HUES6 (cell line): ENCODE measurements at regions not wholly inside any gene's neighbourhood (a gene's known extent, or its start where the extent isn't known, plus 50 kb on each side); places are given as distances from the start of the nearest gene placed in this dataset.

Experiments
- H3K27ac ChIP-seq: 2 replicates; pipeline ENCODE4 v1.7.0; 2013; ENCODE audit warnings: low read depth, mild to moderate bottlenecking, low read length, inconsistent platforms
- H3K27me3 ChIP-seq: 2 replicates; pipeline ENCODE4 v1.6.1; 2013; ENCODE audit warnings: low read length; ENCODE audit not compliant: control insufficient read depth, insufficient read depth
- H3K36me3 ChIP-seq: 2 replicates; pipeline ENCODE4 v1.6.1; 2013; ENCODE audit warnings: low read length; ENCODE audit not compliant: control insufficient read depth, insufficient read depth
- H3K4me1 ChIP-seq: 2 replicates; pipeline ENCODE4 v1.6.1; 2013; ENCODE audit warnings: low read length; ENCODE audit not compliant: control insufficient read depth, insufficient read depth
- H3K4me3 ChIP-seq: 2 replicates; pipeline ENCODE4 v1.5.1; 2013; ENCODE audit warnings: low read depth, low read length
- H3K9ac ChIP-seq: one replicate; pipeline ENCODE4 v1.6.1; 2013; ENCODE audit warnings: mild to moderate bottlenecking, low read length
- H3K9me3 ChIP-seq: 2 replicates; pipeline ENCODE4 v1.6.1; 2013; ENCODE audit warnings: low read depth, low read length; ENCODE audit not compliant: control insufficient read depth, insufficient read depth

- no peaks in the 10 kb centered on the region for H3K27me3 ChIP-seq
- peaks cover 24% of the 10 kb centered on the region for H3K9me3 ChIP-seq
- no peak overlapping the region for H3K4me3 ChIP-seq
- no peak overlapping the region for H3K27ac ChIP-seq
- H3K36me3 ChIP-seq: no peaks in the 10 kb centered on the region
- H3K9ac ChIP-seq: no peak overlapping the region
- H3K4me1 ChIP-seq: no peaks in the 10 kb centered on the region; the same call in 1 of the 2 replicates
Observed at GRCh38 chrX:94041881-94042280, 367.9 kb downstream of the FAM133A start.

GRCh38 chrX:94045724-94046123, 371.7 kb downstream of the FAM133A start:
- Histone ChIP-seq H3K36me3 (no peaks in the 10 kb centered on the region), H3K27ac (no peak overlapping the region), H3K27me3 (no peaks in the 10 kb centered on the region), H3K9ac (no peak overlapping the region), H3K4me3 (no peak overlapping the region), H3K9me3 (peaks cover 17% of the 10 kb centered on the region), H3K4me1 (peaks cover 23% of the 10 kb centered on the region)

GRCh38 chrX:94051926-94052325, 377.9 kb downstream of the FAM133A start:
- Histone ChIP-seq H3K4me3 (no peak overlapping the region), H3K9me3 (peaks cover 6% of the 10 kb centered on the region; the same call in 1 of the 2 replicates), H3K9ac (peak overlapping the region; percentile 68), H3K36me3 (peaks cover 5% of the 10 kb centered on the region; the same call in 1 of the 2 replicates), H3K4me1 (peaks cover 42% of the 10 kb centered on the region), H3K27ac (peak overlapping the region; percentile 97), H3K27me3 (no peaks in the 10 kb centered on the region)

- Histone ChIP-seq H3K4me1 (peaks cover 55% of the 10 kb centered on the region), H3K27ac (peak overlapping the region; percentile 22; the same call in 1 of the 2 replicates)
Observed at GRCh38 chrX:94053575-94053974, 379.6 kb downstream of the FAM133A start.

GRCh38 chrX:94057385-94057784, 383.4 kb downstream of the FAM133A start:
- Histone ChIP-seq H3K9me3 (peaks cover 8% of the 10 kb centered on the region; the same call in 1 of the 2 replicates), H3K4me1 (peaks cover 24% of the 10 kb centered on the region), H3K36me3 (peaks cover 5% of the 10 kb centered on the region; the same call in 1 of the 2 replicates), H3K27me3 (no peaks in the 10 kb centered on the region), H3K9ac (no peak overlapping the region), H3K4me3 (no peak overlapping the region), H3K27ac (peak overlapping the region; percentile 61; the same call in 1 of the 2 replicates)

More at GRCh38 chrX:94053575-94053974, 379.6 kb downstream of the FAM133A start:
- no peak overlapping the region for H3K4me3 ChIP-seq
- no peaks in the 10 kb centered on the region for H3K27me3 ChIP-seq
- peaks cover 5% of the 10 kb centered on the region; the same call in 1 of the 2 replicates for H3K36me3 ChIP-seq
- peaks cover 6% of the 10 kb centered on the region; the same call in 1 of the 2 replicates for H3K9me3 ChIP-seq
- no peak overlapping the region for H3K9ac ChIP-seq

- Histone ChIP-seq H3K9me3 (peaks cover 9% of the 10 kb centered on the region; the same call in 1 of the 2 replicates), H3K4me1 (peaks cover 16% of the 10 kb centered on the region), H3K4me3 (no peak overlapping the region), H3K36me3 (peaks cover 5% of the 10 kb centered on the region; the same call in 1 of the 2 replicates), H3K27me3 (no peaks in the 10 kb centered on the region), H3K27ac (no peak overlapping the region), H3K9ac (no peak overlapping the region)
Observed at GRCh38 chrX:94058728-94059382, 384.8 kb downstream of the FAM133A start.

- Histone ChIP-seq H3K27me3 (no peaks in the 10 kb centered on the region), H3K36me3 (no peaks in the 10 kb centered on the region), H3K9me3 (peaks cover 3% of the 10 kb centered on the region; the same call in 1 of the 2 replicates), H3K4me1 (peaks cover 3% of the 10 kb centered on the region; the same call in 1 of the 2 replicates), H3K27ac (no peak overlapping the region), H3K4me3 (no peak overlapping the region), H3K9ac (no peak overlapping the region)
Observed at GRCh38 chrX:94065091-94065490, 391.1 kb downstream of the FAM133A start.

- H3K9me3 ChIP-seq: no peaks in the 10 kb centered on the region
- no peaks in the 10 kb centered on the region for H3K36me3 ChIP-seq
- no peaks in the 10 kb centered on the region for H3K27me3 ChIP-seq
- no peak overlapping the region for H3K9ac ChIP-seq
- H3K27ac ChIP-seq: no peak overlapping the region
- no peaks in the 10 kb centered on the region for H3K4me1 ChIP-seq
- H3K4me3 ChIP-seq: no peak overlapping the region
Observed at GRCh38 chrX:94089149-94089548, 415.1 kb downstream of the FAM133A start.

GRCh38 chrX:94097868-94098267, 423.9 kb downstream of the FAM133A start:
- H3K9me3 ChIP-seq: no peaks in the 10 kb centered on the region; the same call in 1 of the 2 replicates
- no peaks in the 10 kb centered on the region for H3K27me3 ChIP-seq
- H3K9ac ChIP-seq: no peak overlapping the region
- no peak overlapping the region for H3K4me3 ChIP-seq
- H3K4me1 ChIP-seq: no peaks in the 10 kb centered on the region; the same call in 1 of the 2 replicates
- H3K27ac ChIP-seq: no peak overlapping the region
- H3K36me3 ChIP-seq: no peaks in the 10 kb centered on the region

- no peaks in the 10 kb centered on the region for H3K27me3 ChIP-seq
- no peak overlapping the region for H3K27ac ChIP-seq
- H3K9ac ChIP-seq: no peak overlapping the region
- H3K36me3 ChIP-seq: no peaks in the 10 kb centered on the region
- H3K4me1 ChIP-seq: no peaks in the 10 kb centered on the region
- no peak overlapping the region for H3K4me3 ChIP-seq
- H3K9me3 ChIP-seq: 0 out of 2 replicates have a peak, but pooled peaks cover 4% of the 10 kb centered on the region
Observed at GRCh38 chrX:94107981-94108380, 434.0 kb downstream of the FAM133A start.

- H3K27ac ChIP-seq: no peak overlapping the region
- H3K4me1 ChIP-seq: no peaks in the 10 kb centered on the region
- H3K27me3 ChIP-seq: no peaks in the 10 kb centered on the region
- no peak overlapping the region for H3K9ac ChIP-seq
- H3K36me3 ChIP-seq: no peaks in the 10 kb centered on the region
- H3K4me3 ChIP-seq: no peak overlapping the region
- H3K9me3 ChIP-seq: no peaks in the 10 kb centered on the region
Observed at GRCh38 chrX:94114362-94114761, 440.4 kb downstream of the FAM133A start.
